C4-2B (cell line): ENCODE measurements at regions not wholly inside any gene's neighbourhood (a gene's known extent, or its start where the extent isn't known, plus 50 kb on each side); places are given as distances from the start of the nearest gene placed in this dataset.

Experiments
- CTCF ChIP-seq: fragments of 450-650 bp; conservative IDR thresholded peaks from 2 replicates; pipeline ENCODE4 v1.5.1; 2017; ENCODE audit warnings: mild to moderate bottlenecking
- ZFX ChIP-seq: fragments of 450-650 bp; IDR thresholded peaks from 2 replicates; pipeline ENCODE4 v1.6.1; 2017

GRCh38 chr6:804771-805170, 111.8 kb upstream of the EXOC2 start:
- TF ChIP-seq CTCF (no peak), ZFX (no peak)
